PC-9 (cell line): ENCODE measurements at regions not wholly inside any gene's neighbourhood (a gene's known extent, or its start where the extent isn't known, plus 50 kb on each side); places are given as distances from the start of the nearest gene placed in this dataset.

Experiments
- BruUV-seq: library from RNA; stranded (reverse); fragments of 400-500 nt; replicated peaks from 2 replicates; lab custom pipeline; 2021; lab: Mats Ljungman, UMichigan
- CTCF ChIA-PET: fragments of 300-600 bp; sonication (Branson Sonifier 250); formaldehyde crosslinking; loops from one replicate; lab custom pipeline; 2022; ENCODE audit warnings: antibody characterized with exemption; lab: Charles Lee
- POLR2A ChIA-PET: fragments of 300-600 bp; sonication (Branson Sonifier 250); formaldehyde crosslinking; loops from one replicate; lab custom pipeline; 2022; ENCODE audit warnings: antibody characterized with exemption; ENCODE audit not compliant: unreplicated experiment; lab: Charles Lee
- DNase-seq, 2 experiments: peaks; one replicate each; pipeline versions ENCODE4 v3.0.0 to v3.0.0-alpha.2; 2015 to 2022; ENCODE audit warnings: mixed read lengths in 1 of 2
- H2AFZ ChIP-seq: fragments of 200-600 bp; sonication (generic); 2 replicates; pipeline ENCODE4 v1.8.1; 2017; ENCODE audit warnings: antibody characterized with exemption
- H3F3A ChIP-seq: fragments of 200-600 bp; sonication (generic); 2 replicates; pipeline ENCODE4 v1.8.1; 2017; ENCODE audit warnings: antibody characterized with exemption, mild to moderate bottlenecking, low read depth; ENCODE audit not compliant: insufficient read depth
- H3K27ac ChIP-seq: fragments of 200-600 bp; sonication (generic); 2 replicates; pipeline ENCODE4 v1.6.1; 2016; ENCODE audit warnings: mixed run types
- H3K27me3 ChIP-seq: fragments of 200-600 bp; sonication (generic); 2 replicates; pipeline ENCODE4 v1.6.1; 2016; ENCODE audit warnings: low read depth, mixed run types; ENCODE audit not compliant: insufficient read depth
- H3K36me3 ChIP-seq: fragments of 200-600 bp; sonication (generic); 2 replicates; pipeline ENCODE4 v1.6.1; 2016; ENCODE audit warnings: low read depth, mixed run types
- H3K4me1 ChIP-seq: fragments of 200-600 bp; sonication (generic); replicated peaks from 2 replicates; pipeline ENCODE4 v1.6.1; 2016; ENCODE audit warnings: mixed run types; ENCODE audit not compliant: insufficient read depth
- H3K4me2 ChIP-seq: fragments of 200-600 bp; sonication (generic); 2 replicates; pipeline ENCODE4 v1.6.1; 2017; ENCODE audit warnings: mixed run types
- H3K4me3 ChIP-seq: fragments of 200-600 bp; sonication (generic); 2 replicates; pipeline ENCODE4 v1.6.1; 2016; ENCODE audit warnings: mixed run types
- H3K79me2 ChIP-seq: fragments of 200-600 bp; sonication (generic); 2 replicates; pipeline ENCODE4 v1.6.1; 2017; ENCODE audit warnings: low read depth, mixed run types
- H3K9me2 ChIP-seq: fragments of 200-600 bp; sonication (generic); 2 replicates; pipeline ENCODE4 v1.8.1; 2017; ENCODE audit warnings: mild to moderate bottlenecking; ENCODE audit not compliant: insufficient read depth
- H3K9me3 ChIP-seq: fragments of 200-600 bp; sonication (generic); 2 replicates; pipeline ENCODE4 v1.8.1; 2016; ENCODE audit warnings: low read depth; ENCODE audit not compliant: insufficient read depth
- H4K20me1 ChIP-seq: fragments of 200-600 bp; sonication (generic); 2 replicates; pipeline ENCODE4 v1.8.1; 2017; ENCODE audit not compliant: insufficient read depth
- EZH2 ChIP-seq: fragments of 200-600 bp; sonication (generic); IDR thresholded peaks from 2 replicates; pipeline ENCODE4 v1.8.0; 2017; ENCODE audit warnings: antibody characterized with exemption, low read depth
- intact Hi-C: fragments of 100-400 bp; cut with micrococcal nuclease; formaldehyde crosslinking; loops from one replicate; pipeline ENCODE4 v1.10.0; 2022; ENCODE audit not compliant: unreplicated experiment
- TF ChIP-seq, protein P1 (sequence below): fragments of 200-600 bp; sonication (generic); conservative IDR thresholded peaks from 2 replicates; pipeline ENCODE4 v1.6.1; 2017; ENCODE audit warnings: mixed run types, antibody characterized with exemption, mild to moderate bottlenecking, moderate library complexity

DNA sequence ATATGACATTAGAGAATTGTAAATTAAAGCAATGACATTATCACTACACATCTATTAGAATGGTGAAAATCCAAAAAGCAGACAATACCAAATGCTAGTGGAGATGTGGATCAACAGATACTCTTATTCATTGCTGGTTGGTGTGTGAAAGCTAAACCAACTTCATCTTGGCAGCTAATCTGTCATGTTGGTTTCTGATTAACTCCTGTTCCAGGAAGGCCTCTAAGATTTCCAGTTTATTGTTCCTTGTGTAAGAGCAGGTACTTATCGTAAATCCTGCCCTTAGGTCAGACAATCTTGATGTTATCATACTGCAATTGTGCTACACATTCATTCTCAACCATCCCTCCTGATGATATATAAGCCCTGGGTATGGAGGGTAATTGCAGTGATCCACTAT lies 809.0 kb upstream of the DIAPH2 start:
- H3K4me2 ChIP-seq: no peak overlapping the region
- ChIA-PET POLR2A (no interaction called here), CTCF (no interaction called here)
- H3K9me3 ChIP-seq: no peaks in the 10 kb centered on the region
- no peaks in the 10 kb centered on the region for H3F3A ChIP-seq
- no peak for DNase-seq
- no peak overlapping the region for H3K4me3 ChIP-seq
- no TSS peak for BruUV-seq
- H3K79me2 ChIP-seq: no peaks in the 10 kb centered on the region
- no peaks in the 10 kb centered on the region for H4K20me1 ChIP-seq
- H3K4me1 ChIP-seq: no peaks in the 10 kb centered on the region
- H3K36me3 ChIP-seq: no peaks in the 10 kb centered on the region
- no peaks in the 10 kb centered on the region for H3K9me2 ChIP-seq
- no peak for TF ChIP-seq EZH2
- TF ChIP-seq, protein P1, sequence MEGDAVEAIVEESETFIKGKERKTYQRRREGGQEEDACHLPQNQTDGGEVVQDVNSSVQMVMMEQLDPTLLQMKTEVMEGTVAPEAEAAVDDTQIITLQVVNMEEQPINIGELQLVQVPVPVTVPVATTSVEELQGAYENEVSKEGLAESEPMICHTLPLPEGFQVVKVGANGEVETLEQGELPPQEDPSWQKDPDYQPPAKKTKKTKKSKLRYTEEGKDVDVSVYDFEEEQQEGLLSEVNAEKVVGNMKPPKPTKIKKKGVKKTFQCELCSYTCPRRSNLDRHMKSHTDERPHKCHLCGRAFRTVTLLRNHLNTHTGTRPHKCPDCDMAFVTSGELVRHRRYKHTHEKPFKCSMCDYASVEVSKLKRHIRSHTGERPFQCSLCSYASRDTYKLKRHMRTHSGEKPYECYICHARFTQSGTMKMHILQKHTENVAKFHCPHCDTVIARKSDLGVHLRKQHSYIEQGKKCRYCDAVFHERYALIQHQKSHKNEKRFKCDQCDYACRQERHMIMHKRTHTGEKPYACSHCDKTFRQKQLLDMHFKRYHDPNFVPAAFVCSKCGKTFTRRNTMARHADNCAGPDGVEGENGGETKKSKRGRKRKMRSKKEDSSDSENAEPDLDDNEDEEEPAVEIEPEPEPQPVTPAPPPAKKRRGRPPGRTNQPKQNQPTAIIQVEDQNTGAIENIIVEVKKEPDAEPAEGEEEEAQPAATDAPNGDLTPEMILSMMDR: no peak
- H3K27ac ChIP-seq: no peak overlapping the region
- no peak overlapping the region for H2AFZ ChIP-seq
- no peaks in the 10 kb centered on the region for H3K27me3 ChIP-seq
- intact Hi-C loops: no loop called here

DNA sequence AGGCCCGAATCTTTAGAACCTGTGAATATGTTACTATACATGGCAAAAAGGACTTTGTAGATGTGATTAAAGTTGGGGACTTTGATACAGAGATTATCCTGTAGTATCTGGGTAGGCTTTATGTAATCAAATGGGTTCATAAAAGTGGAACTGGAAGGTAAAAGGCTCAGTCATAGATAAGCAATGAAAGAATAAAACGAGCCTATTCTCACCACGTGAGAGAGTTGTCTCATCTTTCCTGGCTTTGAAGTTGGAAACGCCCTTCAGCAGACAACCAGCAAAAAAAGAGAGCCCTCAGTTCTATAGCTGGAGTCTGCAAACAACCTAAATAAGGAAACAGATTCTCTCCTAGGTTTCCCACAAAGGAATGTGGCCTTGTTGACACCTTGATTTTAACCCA lies 805.8 kb upstream of the DIAPH2 start:
- Histone ChIP-seq H3K27me3 (no peaks in the 10 kb centered on the region), H3K4me3 (no peak overlapping the region), H3K79me2 (no peaks in the 10 kb centered on the region), H3K4me1 (no peaks in the 10 kb centered on the region), H3K4me2 (no peak overlapping the region), H3K9me2 (no peaks in the 10 kb centered on the region), H3K27ac (no peak overlapping the region), H3K9me3 (no peaks in the 10 kb centered on the region), H3K36me3 (no peaks in the 10 kb centered on the region), H2AFZ (no peak overlapping the region), H3F3A (no peaks in the 10 kb centered on the region), H4K20me1 (no peaks in the 10 kb centered on the region)
- no TSS peak for BruUV-seq
- no peak for DNase-seq
- intact Hi-C loops: no loop called here
- POLR2A ChIA-PET: no interaction called here
- TF ChIP-seq, protein P1: no peak
- TF ChIP-seq EZH2: no peak
- CTCF ChIA-PET: no interaction called here

DNA sequence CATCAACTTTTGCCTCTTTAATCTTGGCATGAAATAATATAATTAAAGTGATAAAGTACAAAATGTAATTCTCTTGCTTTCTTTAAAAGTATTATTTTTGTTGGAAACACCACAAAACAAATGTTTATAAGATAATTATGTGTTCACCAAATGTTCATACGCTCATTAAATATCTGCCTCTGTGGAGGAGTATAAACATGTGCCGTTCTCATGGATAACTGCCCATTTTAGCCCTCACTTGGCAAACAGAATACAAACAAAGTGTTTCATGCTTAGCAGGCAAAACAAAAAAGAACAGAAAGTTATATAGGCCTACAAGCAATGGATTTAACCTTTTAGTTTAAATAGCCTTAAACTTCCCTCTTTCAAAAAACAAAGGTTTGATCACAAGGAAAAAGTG lies 800.5 kb upstream of the DIAPH2 start:
- intact Hi-C loops: no loop called here
- no peak overlapping the region for H2AFZ ChIP-seq
- BruUV-seq: no TSS peak
- H3K79me2 ChIP-seq: no peaks in the 10 kb centered on the region
- DNase-seq: no peak
- no peaks in the 10 kb centered on the region for H3F3A ChIP-seq
- no peaks in the 10 kb centered on the region for H3K4me1 ChIP-seq
- no peak overlapping the region for H3K4me2 ChIP-seq
- TF ChIP-seq, protein P1: no peak
- TF ChIP-seq EZH2: no peak
- H3K27ac ChIP-seq: no peak overlapping the region
- ChIA-PET CTCF (no interaction called here), POLR2A (no interaction called here)
- no peaks in the 10 kb centered on the region for H3K27me3 ChIP-seq
- H3K9me2 ChIP-seq: no peaks in the 10 kb centered on the region
- H3K4me3 ChIP-seq: no peak overlapping the region
- no peaks in the 10 kb centered on the region for H4K20me1 ChIP-seq
- H3K9me3 ChIP-seq: no peaks in the 10 kb centered on the region
- no peaks in the 10 kb centered on the region for H3K36me3 ChIP-seq
